Transverse colon (tissue), 4 donors: ENCODE measurements at regions not wholly inside any gene's neighbourhood (a gene's known extent, or its start where the extent isn't known, plus 50 kb on each side); places are given as distances from the start of the nearest gene placed in this dataset.

ENCODE experiments used
- DNase-seq: peaks from one replicate; pipeline ENCODE4 v3.0.0-alpha.2; 2019
- H3K27ac ChIP-seq, 4 donors: fragments of 200-600 bp; sonication (generic); 2 replicates each; pipeline ENCODE4 v1.5.1; 2016 to 2018; ENCODE audit warnings: inconsistent platforms in 4 of 4
- H3K27me3 ChIP-seq: fragments of 200-600 bp; sonication (generic); 2 replicates; pipeline ENCODE4 v1.5.1; 2017; ENCODE audit warnings: inconsistent platforms
- H3K36me3 ChIP-seq, 4 donors: fragments of 200-600 bp; sonication (generic); 2 replicates each; pipeline ENCODE4 v1.5.1; 2017 to 2019; ENCODE audit warnings: inconsistent platforms in 4 of 4
- H3K4me1 ChIP-seq, 4 donors: fragments of 200-600 bp; sonication (generic); 2 replicates each; pipeline ENCODE4 v1.5.1; 2017 to 2020; ENCODE audit warnings: inconsistent platforms in 4 of 4
- H3K4me3 ChIP-seq, 4 donors: fragments of 200-600 bp; sonication (generic); 1 replicate in 1 of 4; 2 replicates in 3 of 4; pipeline versions ENCODE4 v1.5.1 to v1.6.1; 2017 to 2019; ENCODE audit warnings: inconsistent platforms in 4 of 4
- H3K9me3 ChIP-seq, 2 donors: fragments of 200-600 bp; sonication (generic); 2 replicates each; pipeline ENCODE4 v1.5.1; 2017 to 2019; ENCODE audit warnings: inconsistent platforms in 2 of 2
- CTCF ChIP-seq, 5 experiments: fragments of 200-600 bp in 3 of 5; fragments of 450-650 bp in 2 of 5; sonication (generic) in 3 of 5; IDR thresholded peaks; 1 replicate in 2 of 5; 2 replicates in 3 of 5; pipeline ENCODE4 v1.5.1; 2016 to 2017; ENCODE audit warnings: antibody characterized with exemption in 5 of 5, inconsistent platforms in 3 of 5, mild to moderate bottlenecking in 2 of 5, moderate library complexity in 1 of 5
- EP300 ChIP-seq: sonication (generic); formaldehyde crosslinking; IDR thresholded peaks from one replicate; pipeline ENCODE4 v1.6.1; 2017; ENCODE audit warnings: antibody characterized with exemption, low read depth
- POLR2A ChIP-seq: fragments of 450-650 bp; IDR thresholded peaks from one replicate; pipeline ENCODE4 v1.6.1; 2016; ENCODE audit warnings: antibody characterized with exemption, mild to moderate bottlenecking, moderate library complexity
- POLR2AphosphoS5 ChIP-seq, 3 donors: sonication (generic); formaldehyde crosslinking; IDR thresholded peaks; one replicate each; pipeline ENCODE4 v1.6.1; 2016; ENCODE audit warnings: antibody characterized with exemption in 3 of 3
- WGBS, 2 donors: methylation state at CpG; one replicate each; pipeline ENCODE4 v1.1.5; 2018; ENCODE audit warnings: low coverage in 1 of 2; 5-methylcytosine and 5-hydroxymethylcytosine counted together
- in situ Hi-C, 4 donors: fragments of 200-750 bp; cut with MboI; loops; one replicate each; pipeline versions ENCODE4 v1.15.0 to v1.15.1; 2017; ENCODE audit warnings: low sequenced_read_pairs in 3 of 4, low pct_ligation_motif_present in 1 of 4, low pct_unique_long_range_greater_than_20kb in 1 of 4
- intact Hi-C: fragments of 100-400 bp; cut with DNase I; formaldehyde crosslinking; loops from one replicate; pipeline ENCODE4 v1.15.1; 2023; ENCODE audit warnings: low total_unique reads

GRCh38 chr22:27185099-27185709 lies 527.8 kb downstream of the MIAT start:
- DNase-seq, result no peak
- intact Hi-C loops (no loop called here), in situ Hi-C loops (no loop called here)
- WGBS, 2 donors, result 75 to 77% methylated on average over 3 of the region's 3 CpGs
- peaks cover 5% of the 10 kb centered on the region for H3K27me3 ChIP-seq
- H3K4me3 ChIP-seq, result no peak overlapping the region
- no peaks in the 10 kb centered on the region for H3K9me3 ChIP-seq
- TF ChIP-seq CTCF (IDR thresholded peaks at IDR 0.05), result no peak
- TF ChIP-seq POLR2AphosphoS5 (IDR thresholded peaks at IDR 0.05), result no peak
- TF ChIP-seq POLR2A, result no peak
- H3K36me3 ChIP-seq, result no peaks in the 10 kb centered on the region
- no peak overlapping the region for H3K27ac ChIP-seq
- no peaks in the 10 kb centered on the region for H3K4me1 ChIP-seq

GRCh38 chr22:27185760-27186302 lies 528.4 kb downstream of the MIAT start:
- Histone ChIP-seq H3K9me3 (no peaks in the 10 kb centered on the region), H3K4me3 (no peak overlapping the region), H3K4me1 (no peaks in the 10 kb centered on the region), H3K36me3 (no peaks in the 10 kb centered on the region), H3K27ac (no peak overlapping the region), H3K27me3 (peaks cover 5% of the 10 kb centered on the region)
- DNase-seq, result no peak
- intact Hi-C loops (no loop called here), in situ Hi-C loops (no loop called here)
- no peak for TF ChIP-seq EP300
- no peak for TF ChIP-seq POLR2A
- no peak for TF ChIP-seq POLR2AphosphoS5 (IDR thresholded peaks at IDR 0.05)
- no peak for TF ChIP-seq CTCF (IDR thresholded peaks at IDR 0.05)
- WGBS, 2 donors, result 82% methylated on average over 12 of the region's 12 CpGs; no CpG with 5 or more reads in 1 of the 2 donors

- intact Hi-C loops (no loop called here), in situ Hi-C loops (no loop called here)
- peaks cover 5% of the 10 kb centered on the region for H3K27me3 ChIP-seq
- H3K9me3 ChIP-seq, result no peaks in the 10 kb centered on the region
- H3K27ac ChIP-seq, result no peak overlapping the region
- 47 to 63% methylated on average over 2 to 7 of the region's 7 CpGs for WGBS, 2 donors
- TF ChIP-seq POLR2A, result no peak
- no peak for TF ChIP-seq CTCF (IDR thresholded peaks at IDR 0.05)
- TF ChIP-seq EP300, result no peak
- no peak for TF ChIP-seq POLR2AphosphoS5 (IDR thresholded peaks at IDR 0.05)
- no peaks in the 10 kb centered on the region for H3K36me3 ChIP-seq
- no peaks in the 10 kb centered on the region for H3K4me1 ChIP-seq
- no peak for DNase-seq
- H3K4me3 ChIP-seq, result no peak overlapping the region
Observed at GRCh38 chr22:27186643-27187042, 529.3 kb downstream of the MIAT start.

GRCh38 chr22:27192135-27192829 lies 534.9 kb downstream of the MIAT start:
- Histone ChIP-seq H3K4me1 (no peaks in the 10 kb centered on the region), H3K36me3 (no peaks in the 10 kb centered on the region), H3K9me3 (no peaks in the 10 kb centered on the region), H3K4me3 (no peak overlapping the region), H3K27ac (no peak overlapping the region), H3K27me3 (peaks cover 5% of the 10 kb centered on the region)
- intact Hi-C loops, result no loop called here
- DNase-seq, result no peak
- no peak for TF ChIP-seq CTCF (IDR thresholded peaks at IDR 0.05)
- in situ Hi-C loops, result no loop called here
- 60 to 66% methylated on average over 1 to 17 of the region's 17 CpGs for WGBS, 2 donors
